Right lobe of liver (tissue), 4 donors: ENCODE measurements at regions not wholly inside any gene's neighbourhood (a gene's known extent, or its start where the extent isn't known, plus 50 kb on each side); places are given as distances from the start of the nearest gene placed in this dataset.

Experiments used
- CTCF ChIP-seq, 4 donors: fragments of 200-600 bp in 3 of 4; fragments of 450-650 bp in 1 of 4; IDR thresholded peaks; one replicate each; pipeline versions ENCODE4 v1.5.1 to v1.8.0; 2016 to 2022; ENCODE audit warnings: antibody characterized with exemption in 4 of 4, mild to moderate bottlenecking in 2 of 4
- POLR2A ChIP-seq: fragments of 450-650 bp; IDR thresholded peaks from one replicate; pipeline ENCODE4 v1.6.1; 2017; ENCODE audit warnings: antibody characterized with exemption, mild to moderate bottlenecking
- donor health status: DM: no; HTN: no; CAD: no.
- donor health status: DM: no; HTN: no; CAD: no.
- donor health status: DM: no; HTN: yes; CAD: no.

GRCh38 chr13:30129411-30129810, 177.9 kb downstream of the KATNAL1 start:
- TF ChIP-seq CTCF (IDR thresholded peaks at IDR 0.05) (no peak), POLR2A (no peak)
